ENCODE measurements at regions not wholly inside any gene's neighbourhood (a gene's known extent, or its start where the extent isn't known, plus 50 kb on each side); places are given as distances from the start of the nearest gene placed in this dataset.
"Not testable (repeated sequence)": the region's sequence is repeated elsewhere in the genome, so short reads cannot be mapped to it uniquely, and the experiment has no call there.

DNA sequence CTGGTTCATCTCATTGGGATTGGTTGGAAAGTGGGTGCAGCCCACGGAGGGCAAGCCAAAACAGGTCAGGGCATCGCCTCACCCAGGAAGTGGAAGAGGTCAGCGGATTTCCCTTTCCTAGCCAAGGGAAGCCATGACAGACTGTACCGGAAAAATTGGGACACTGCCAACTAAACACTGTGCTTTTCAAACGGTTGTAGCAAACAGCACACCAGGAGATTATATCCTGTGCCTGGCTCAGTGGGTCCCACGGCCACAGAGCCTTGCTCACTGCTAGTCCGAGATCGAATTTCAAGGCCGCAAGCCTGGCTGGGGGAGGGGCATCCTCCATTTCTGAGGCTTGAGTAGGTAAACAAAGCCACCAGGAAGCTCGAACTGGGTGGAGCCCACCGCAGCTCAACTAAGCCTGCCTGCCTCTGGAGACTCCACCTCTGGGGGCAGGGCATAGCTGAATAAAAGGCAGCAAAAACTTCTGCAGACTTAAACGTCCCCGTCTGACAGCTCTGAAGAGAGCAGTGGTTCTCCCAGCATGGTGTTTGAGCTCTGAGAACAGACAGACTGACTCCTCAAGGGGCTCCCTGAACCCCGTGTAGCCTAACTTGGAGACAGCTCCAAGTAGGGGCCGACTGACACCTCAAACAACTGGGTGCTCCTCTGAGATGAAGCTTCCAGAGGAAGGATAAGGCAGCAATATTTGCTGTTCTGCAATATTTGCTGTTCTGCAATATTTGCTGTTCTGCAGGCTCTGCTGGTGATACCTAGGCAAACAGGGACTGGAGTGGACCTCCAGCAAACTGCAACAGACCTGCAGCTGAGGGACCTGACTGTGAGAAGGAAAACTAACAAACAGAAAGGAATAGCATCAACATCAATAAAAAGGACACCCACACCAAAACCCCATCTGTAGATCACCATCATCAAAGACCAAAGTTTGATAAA is 191.0 kb upstream of the IRAK1BP1 start:
- TF ChIP-seq POLR2A (IDR thresholded peaks at IDR 0.05; ENCODE audit: low read depth, low read length); PAX5 (IDR thresholded peaks at IDR 0.05; ENCODE audit: insufficient read depth, low read length, severe bottlenecking); POLR2AphosphoS5 (IDR thresholded peaks at IDR 0.05; ENCODE audit: low read depth, low read length); TAF1 (IDR thresholded peaks at IDR 0.05; ENCODE audit: low read depth, low read length); POU2F2 (IDR thresholded peaks at IDR 0.05; ENCODE audit: low read depth, low read length): not testable (repeated sequence)
